H9 (cell line): ENCODE measurements at regions not wholly inside any gene's neighbourhood (a gene's known extent, or its start where the extent isn't known, plus 50 kb on each side); places are given as distances from the start of the nearest gene placed in this dataset.

Source experiments
- DNase-seq: peaks from one replicate; pipeline ENCODE4 v3.0.0-alpha.2; 2017
- H2AFZ ChIP-seq: one replicate; pipeline ENCODE4 v1.6.1; 2013; ENCODE audit warnings: mild to moderate bottlenecking, low read length, control low read depth, moderate library complexity
- H2AK5ac ChIP-seq: 2 replicates; pipeline ENCODE4 v1.6.1; 2013; ENCODE audit warnings: low read length, control low read depth, mixed read lengths; ENCODE audit not compliant: insufficient read length
- H2BK120ac ChIP-seq: one replicate; pipeline ENCODE4 v1.6.1; 2013; ENCODE audit warnings: low read depth, mild to moderate bottlenecking, low read length, control low read depth, inconsistent platforms; ENCODE audit not compliant: poor library complexity, severe bottlenecking
- H2BK12ac ChIP-seq: 2 replicates; pipeline ENCODE4 v1.6.1; 2013; ENCODE audit warnings: low read length, control low read depth, mixed read lengths, low read depth; ENCODE audit not compliant: insufficient read length
- H2BK15ac ChIP-seq: 2 replicates; pipeline ENCODE4 v1.6.1; 2013; ENCODE audit warnings: low read depth, low read length, control low read depth
- H2BK20ac ChIP-seq: one replicate; pipeline ENCODE4 v1.6.1; 2013; ENCODE audit warnings: low read depth, mild to moderate bottlenecking, low read length, control low read depth, inconsistent platforms; ENCODE audit not compliant: poor library complexity, severe bottlenecking
- H2BK5ac ChIP-seq: 2 replicates; pipeline ENCODE4 v1.6.1; 2013; ENCODE audit warnings: low read length, control low read depth, mixed read lengths; ENCODE audit not compliant: insufficient read length
- H3K14ac ChIP-seq: 2 replicates; pipeline ENCODE4 v1.6.1; 2013; ENCODE audit warnings: low read length, control low read depth; ENCODE audit not compliant: insufficient read depth
- H3K18ac ChIP-seq: 2 replicates; pipeline ENCODE4 v1.6.1; 2013; ENCODE audit warnings: low read depth, mild to moderate bottlenecking, mixed read lengths, low read length, control low read depth; ENCODE audit not compliant: insufficient read length
- H3K23ac ChIP-seq: 2 replicates; pipeline ENCODE4 v1.6.1; 2013; ENCODE audit warnings: low read length, control low read depth, mixed read lengths, low read depth; ENCODE audit not compliant: insufficient read length
- H3K23me2 ChIP-seq: 2 replicates; pipeline ENCODE4 v1.6.1; 2013; ENCODE audit warnings: low read depth, mild to moderate bottlenecking, mixed read lengths, low read length, control low read depth; ENCODE audit not compliant: insufficient read length, poor library complexity, severe bottlenecking
- H3K27ac ChIP-seq: 2 replicates; pipeline ENCODE4 v1.5.1; 2013; ENCODE audit warnings: low read length, control low read depth, mixed read lengths, low read depth; ENCODE audit not compliant: insufficient read length
- H3K27me3 ChIP-seq: 2 replicates; pipeline ENCODE4 v1.6.1; 2013; ENCODE audit warnings: low read length, control low read depth, inconsistent platforms; ENCODE audit not compliant: insufficient read depth
- H3K4ac ChIP-seq: 2 replicates; pipeline ENCODE4 v1.6.1; 2013; ENCODE audit warnings: low read depth, mild to moderate bottlenecking, control low read depth, inconsistent platforms, low read length, moderate library complexity
- H3K4me1 ChIP-seq: 2 replicates; pipeline ENCODE4 v1.6.1; 2013; ENCODE audit warnings: low read length, control low read depth, inconsistent platforms; ENCODE audit not compliant: insufficient read depth
- H3K4me2 ChIP-seq: 2 replicates; pipeline ENCODE4 v1.6.1; 2013; ENCODE audit warnings: low read length, control low read depth, mixed read lengths; ENCODE audit not compliant: insufficient read length, insufficient read depth
- H3K56ac ChIP-seq: 2 replicates; pipeline ENCODE4 v1.6.1; 2013; ENCODE audit warnings: low read depth, mild to moderate bottlenecking, mixed read lengths, low read length, control low read depth; ENCODE audit not compliant: insufficient read length
- H3K79me1 ChIP-seq: 2 replicates; pipeline ENCODE4 v1.6.1; 2013; ENCODE audit warnings: low read depth, mild to moderate bottlenecking, moderate library complexity, low read length, control low read depth, inconsistent platforms; ENCODE audit not compliant: insufficient read depth, poor library complexity, severe bottlenecking
- H3K79me2 ChIP-seq: 2 replicates; pipeline ENCODE4 v1.6.1; 2013; ENCODE audit warnings: low read length, control low read depth, inconsistent platforms; ENCODE audit not compliant: insufficient read depth
- H3K9ac ChIP-seq: 2 replicates; pipeline ENCODE4 v1.6.1; 2013; ENCODE audit warnings: low read length, control low read depth, mixed read lengths; ENCODE audit not compliant: insufficient read length; ENCODE audit errors: extremely low read depth
- H3K9me3 ChIP-seq: one replicate; pipeline ENCODE4 v1.6.1; 2013; ENCODE audit warnings: low read depth, low read length, inconsistent platforms; ENCODE audit not compliant: control insufficient read depth
- H3T11ph ChIP-seq: one replicate; pipeline ENCODE4 v1.6.1; 2013; ENCODE audit warnings: mild to moderate bottlenecking, low read length, control low read depth, inconsistent platforms
- H4K20me1 ChIP-seq: one replicate; pipeline ENCODE4 v1.6.1; 2013; ENCODE audit not compliant: control insufficient read depth, insufficient read length, insufficient read depth
- H4K5ac ChIP-seq: 2 replicates; pipeline ENCODE4 v1.6.1; 2013; ENCODE audit warnings: low read depth, mild to moderate bottlenecking, mixed read lengths, low read length, control low read depth; ENCODE audit not compliant: insufficient read length
- H4K8ac ChIP-seq: replicated peaks from 2 replicates; pipeline ENCODE4 v1.6.1; 2013; ENCODE audit warnings: low read length, control low read depth, mixed read lengths, low read depth; ENCODE audit not compliant: insufficient read length
- H4K91ac ChIP-seq: 2 replicates; pipeline ENCODE4 v1.6.1; 2013; ENCODE audit warnings: low read depth, mild to moderate bottlenecking, moderate library complexity, mixed read lengths, low read length, control low read depth; ENCODE audit not compliant: insufficient read length
- H3K27ac Mint-ChIP-seq, 3 experiments: 2 replicates in 2 of 3; 3 replicates in 1 of 3; pipeline ENCODE4 v1.8.0; 2020 to 2021; ENCODE audit warnings: mixed read lengths in 3 of 3, mild to moderate bottlenecking in 1 of 3, moderate library complexity in 1 of 3
- H3K27me3 Mint-ChIP-seq: 2 replicates; pipeline ENCODE4 v1.8.0; 2021; ENCODE audit warnings: low read depth, mild to moderate bottlenecking, moderate library complexity, mixed read lengths
- H3K36me3 Mint-ChIP-seq, 3 experiments: 2 replicates in 2 of 3; 3 replicates in 1 of 3; pipeline ENCODE4 v1.8.0; 2020 to 2021; ENCODE audit warnings: low read depth in 3 of 3, mixed read lengths in 3 of 3; ENCODE audit not compliant: insufficient read depth in 1 of 3
- H3K4me1 Mint-ChIP-seq, 2 experiments: 2 replicates each; pipeline ENCODE4 v1.8.0; 2020; ENCODE audit warnings: mixed read lengths in 2 of 2
- H3K4me3 Mint-ChIP-seq, 2 experiments: 2 replicates in 1 of 2; 3 replicates in 1 of 2; pipeline ENCODE4 v1.8.0; 2020 to 2021; ENCODE audit warnings: mild to moderate bottlenecking in 2 of 2, mixed read lengths in 2 of 2, moderate library complexity in 1 of 2
- H3K9me3 Mint-ChIP-seq, 2 experiments: 2 replicates in 1 of 2; 3 replicates in 1 of 2; pipeline ENCODE4 v1.8.0; 2020; ENCODE audit warnings: mild to moderate bottlenecking in 2 of 2, mixed read lengths in 2 of 2, moderate library complexity in 1 of 2
- WGBS: extraction: QIAGEN DNeasy Blood & Tissue Kit; methylation state at CpG from one replicate; pipeline ENCODE4 v1.1.7; 2013; ENCODE audit warnings: missing lambda C conversion rate, low lambda C conversion rate, mixed read lengths; ENCODE audit not compliant: insufficient read length; ENCODE audit errors: extremely low coverage; 5-methylcytosine and 5-hydroxymethylcytosine counted together
- TF ChIP-seq, protein P1 (sequence below): fragments of 200-600 bp; sonication (generic); conservative IDR thresholded peaks from 3 replicates; pipeline ENCODE4 v1.8.0; 2021; ENCODE audit warnings: antibody characterized with exemption, mild to moderate bottlenecking

DNA sequence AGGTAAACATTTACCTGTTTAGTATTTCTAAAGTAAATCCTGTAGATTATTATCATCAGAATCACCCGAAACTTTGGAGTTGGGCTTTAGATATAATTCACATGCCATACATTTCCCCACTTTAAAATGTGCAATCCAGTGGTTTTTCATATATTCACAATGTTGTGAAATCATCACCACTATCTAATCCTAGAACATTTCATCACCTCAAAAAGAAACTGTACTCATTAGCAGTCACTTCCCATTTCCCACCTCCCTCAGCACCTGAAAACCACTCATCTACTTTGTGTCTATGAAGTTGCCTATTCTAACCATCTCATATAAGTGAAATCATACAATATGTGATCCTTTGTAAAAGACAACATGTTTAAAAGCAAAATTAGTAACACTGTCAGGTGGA is 182.6 kb downstream of the FZD1 start:
- Histone ChIP-seq H4K5ac (no peak overlapping the region), H2BK5ac (no peak overlapping the region), H2BK12ac (no peak overlapping the region), H3K23me2 (no peaks in the 10 kb centered on the region), H3K23ac (no peak overlapping the region), H2BK120ac (no peak overlapping the region), H3K4ac (no peak overlapping the region), H3K9ac (no peak overlapping the region), H3K79me1 (no peaks in the 10 kb centered on the region), H3K27ac (no peak overlapping the region), H4K8ac (no peak overlapping the region), H3K4me2 (no peak overlapping the region), H3K56ac (no peak overlapping the region), H3K9me3 (no peaks in the 10 kb centered on the region), H4K91ac (no peak overlapping the region), H3K79me2 (no peaks in the 10 kb centered on the region), H3T11ph (no peak overlapping the region), H3K14ac (no peak overlapping the region), H3K27me3 (no peaks in the 10 kb centered on the region), H4K20me1 (no peaks in the 10 kb centered on the region), H2BK15ac (no peak overlapping the region), H2AK5ac (no peak overlapping the region), H2BK20ac (no peak overlapping the region), H2AFZ (no peak overlapping the region), H3K18ac (no peak overlapping the region), H3K4me1 (no peaks in the 10 kb centered on the region)
- no peak for DNase-seq
- TF ChIP-seq, protein P1, sequence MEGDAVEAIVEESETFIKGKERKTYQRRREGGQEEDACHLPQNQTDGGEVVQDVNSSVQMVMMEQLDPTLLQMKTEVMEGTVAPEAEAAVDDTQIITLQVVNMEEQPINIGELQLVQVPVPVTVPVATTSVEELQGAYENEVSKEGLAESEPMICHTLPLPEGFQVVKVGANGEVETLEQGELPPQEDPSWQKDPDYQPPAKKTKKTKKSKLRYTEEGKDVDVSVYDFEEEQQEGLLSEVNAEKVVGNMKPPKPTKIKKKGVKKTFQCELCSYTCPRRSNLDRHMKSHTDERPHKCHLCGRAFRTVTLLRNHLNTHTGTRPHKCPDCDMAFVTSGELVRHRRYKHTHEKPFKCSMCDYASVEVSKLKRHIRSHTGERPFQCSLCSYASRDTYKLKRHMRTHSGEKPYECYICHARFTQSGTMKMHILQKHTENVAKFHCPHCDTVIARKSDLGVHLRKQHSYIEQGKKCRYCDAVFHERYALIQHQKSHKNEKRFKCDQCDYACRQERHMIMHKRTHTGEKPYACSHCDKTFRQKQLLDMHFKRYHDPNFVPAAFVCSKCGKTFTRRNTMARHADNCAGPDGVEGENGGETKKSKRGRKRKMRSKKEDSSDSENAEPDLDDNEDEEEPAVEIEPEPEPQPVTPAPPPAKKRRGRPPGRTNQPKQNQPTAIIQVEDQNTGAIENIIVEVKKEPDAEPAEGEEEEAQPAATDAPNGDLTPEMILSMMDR, result no peak
- Mint-ChIP-seq H3K4me1 (no peaks in the 10 kb centered on the region), H3K4me3 (no peak overlapping the region), H3K27ac (no peak overlapping the region), H3K9me3 (peaks cover 18% of the 10 kb centered on the region in 2 experiments), H3K27me3 (no peaks in the 10 kb centered on the region; the same call in 1 of the 2 replicates), H3K36me3 (peaks cover 3 to 12% (median 11%) of the 10 kb centered on the region in 3 experiments; a peak in 4 of 7 replicates)
- no CpG with 5 or more reads among the region's 1 CpG for WGBS
